HCT116 (cell line): ENCODE measurements at regions not wholly inside any gene's neighbourhood (a gene's known extent, or its start where the extent isn't known, plus 50 kb on each side); places are given as distances from the start of the nearest gene placed in this dataset.

Experiments used
- ATAC-seq: fragments of 200-7000 bp; cut with Tn5 transposase; 2 replicates; pipeline ENCODE4 v1.9.1; 2020; ENCODE audit warnings: mild to moderate bottlenecking, moderate library complexity
- BruUV-seq: library from RNA; stranded (reverse); fragments of 400-500 nt; replicated peaks from 2 replicates; lab custom pipeline; 2021; lab: Mats Ljungman, UMichigan
- CTCF ChIA-PET: fragments of 300-600 bp; sonication (Branson Sonifier 250); formaldehyde crosslinking; loops from one replicate; lab custom pipeline; 2021; ENCODE audit warnings: antibody characterized with exemption; lab: Charles Lee
- POLR2A ChIA-PET: fragments of 300-600, 350-600 bp; sonication (Branson Sonifier 250); formaldehyde crosslinking; loops from one replicate; lab custom pipeline; 2021; ENCODE audit warnings: antibody characterized with exemption; lab: Charles Lee
- RAD21 ChIA-PET, 2 experiments: fragments of 300-600 bp; sonication (Branson Sonifier 250); formaldehyde crosslinking; loops; one replicate each; lab custom pipeline; 2023; ENCODE audit warnings: low total read pairs in 2 of 2; ENCODE audit not compliant: uncharacterized antibody in 2 of 2, unreplicated experiment in 2 of 2, low non-redundant PET in 1 of 2; lab: Charles Lee
- DNase-seq: peaks from one replicate; pipeline ENCODE4 v3.0.0-alpha.2; 2010; ENCODE audit warnings: low read depth, low spot score
- H2AFZ ChIP-seq: fragments of 200-600 bp; shearing (Covaris generic), sonication (generic); 2 replicates; pipeline ENCODE4 v1.6.1; 2017; ENCODE audit warnings: low read depth, mixed run types, mixed read lengths, antibody characterized with exemption, low read length; ENCODE audit not compliant: poor library complexity, severe bottlenecking
- H3K27ac ChIP-seq: 2 replicates; pipeline ENCODE4 v1.5.1; 2012; ENCODE audit warnings: low read depth, low read length
- H3K27me3 ChIP-seq: fragments of 200-600 bp; sonication (generic); 2 replicates; pipeline ENCODE4 v1.6.1; 2016; ENCODE audit warnings: mixed run types, low read length, mixed read lengths; ENCODE audit not compliant: insufficient read depth
- H3K36me3 ChIP-seq, 2 experiments: fragments of 200-500 bp in 1 of 2; fragments of 200-600 bp in 1 of 2; sonication (Bioruptor generic) in 1 of 2; sonication (generic) in 1 of 2; 2 replicates each; pipeline versions ENCODE4 v1.5.1 to v1.6.1; 2014 to 2016; ENCODE audit warnings: low read length in 2 of 2, inconsistent platforms in 1 of 2, mixed read lengths in 1 of 2, mixed run types in 1 of 2; ENCODE audit not compliant: insufficient read depth in 2 of 2, control insufficient read depth in 1 of 2
- H3K4me1 ChIP-seq, 2 experiments: fragments of 200-600 bp in 1 of 2; sonication (generic) in 1 of 2; 2 replicates each; pipeline versions ENCODE4 v1.5.1 to v1.6.1; 2012 to 2017; ENCODE audit warnings: low read length in 2 of 2, inconsistent platforms in 1 of 2, mild to moderate bottlenecking in 1 of 2, mixed read lengths in 1 of 2, mixed run types in 1 of 2, moderate library complexity in 1 of 2; ENCODE audit not compliant: insufficient read depth in 2 of 2, control insufficient read depth in 1 of 2
- H3K4me2 ChIP-seq: fragments of 200-600 bp; sonication (generic); 2 replicates; pipeline ENCODE4 v1.6.1; 2017; ENCODE audit warnings: mixed run types, low read length, mixed read lengths
- H3K4me3 ChIP-seq, 2 experiments: fragments of 200-600 bp in 1 of 2; sonication (generic) in 1 of 2; replicated peaks in 1 of 2; 2 replicates each; pipeline ENCODE4 v1.5.1; 2011 to 2016; ENCODE audit warnings: low read length in 2 of 2, control low read depth in 1 of 2, low read depth in 1 of 2, mild to moderate bottlenecking in 1 of 2, mixed read lengths in 1 of 2, mixed run types in 1 of 2
- H3K79me2 ChIP-seq: fragments of 200-600 bp; sonication (generic); 2 replicates; pipeline ENCODE4 v1.6.1; 2017; ENCODE audit warnings: mild to moderate bottlenecking, mixed run types, low read length, moderate library complexity, mixed read lengths; ENCODE audit not compliant: insufficient read depth
- H3K9ac ChIP-seq: fragments of 200-600 bp; sonication (generic); 2 replicates; pipeline ENCODE4 v1.6.1; 2016; ENCODE audit warnings: low read length, mixed read lengths
- H3K9me2 ChIP-seq: fragments of 200-600 bp; sonication (generic), shearing (Covaris generic); 2 replicates; pipeline ENCODE4 v1.6.1; 2017; ENCODE audit warnings: mixed run types, mild to moderate bottlenecking, moderate library complexity; ENCODE audit not compliant: insufficient read depth
- H3K9me3 ChIP-seq, 2 experiments: fragments of 200-500 bp in 1 of 2; fragments of 200-600 bp in 1 of 2; sonication (Bioruptor generic) in 1 of 2; sonication (generic) in 1 of 2; 2 replicates each; pipeline ENCODE4 v1.6.1; 2014 to 2017; ENCODE audit warnings: low read length in 2 of 2, mixed read lengths in 2 of 2, inconsistent platforms in 1 of 2, low read depth in 1 of 2, mild to moderate bottlenecking in 1 of 2, mixed run types in 1 of 2, moderate library complexity in 1 of 2; ENCODE audit not compliant: control insufficient read depth in 1 of 2, insufficient read depth in 1 of 2
- H4K20me1 ChIP-seq: fragments of 200-600 bp; sonication (generic), shearing (Covaris generic); 2 replicates; pipeline ENCODE4 v1.6.1; 2017; ENCODE audit warnings: mixed run types, mild to moderate bottlenecking, moderate library complexity; ENCODE audit not compliant: insufficient read depth
- CBX3 ChIP-seq: IDR thresholded peaks from 2 replicates; pipeline ENCODE4 v1.6.1; 2012; ENCODE audit warnings: low read depth
- CEBPB ChIP-seq: IDR thresholded peaks from 2 replicates; pipeline ENCODE4 v1.6.1; 2012; ENCODE audit warnings: low read depth
- CTCF ChIP-seq, 3 experiments: fragments of 200-600 bp in 1 of 3; sonication (generic) in 1 of 3; IDR thresholded peaks in 2 of 3; conservative IDR thresholded peaks in 1 of 3; 2 replicates each; pipeline ENCODE4 v1.5.1; 2012 to 2017; ENCODE audit warnings: low read depth in 2 of 3, low read length in 2 of 3, antibody characterized with exemption in 1 of 3, borderline replicate concordance in 1 of 3, control low read depth in 1 of 3, mild to moderate bottlenecking in 1 of 3, mixed read lengths in 1 of 3, mixed run types in 1 of 3, moderate library complexity in 1 of 3; ENCODE audit not compliant: insufficient read depth in 1 of 3
- EGR1 ChIP-seq: IDR thresholded peaks from 2 replicates; pipeline ENCODE4 v1.6.1; 2012; ENCODE audit warnings: low read depth
- ELF1 ChIP-seq: IDR thresholded peaks from 2 replicates; pipeline ENCODE4 v1.6.1; 2012; ENCODE audit warnings: low read depth, borderline replicate concordance
- EZH2 ChIP-seq: fragments of 200-600 bp; sonication (generic); IDR thresholded peaks from 2 replicates; pipeline ENCODE4 v1.6.1; 2017; ENCODE audit warnings: antibody characterized with exemption, mixed run types
- EZH2phosphoT487 ChIP-seq: fragments of 200-600 bp; IDR thresholded peaks from 2 replicates; pipeline ENCODE4 v1.6.1; 2018; ENCODE audit warnings: antibody characterized with exemption, borderline replicate concordance
- FOSL1 ChIP-seq: IDR thresholded peaks from 2 replicates; pipeline ENCODE4 v1.6.1; 2012; ENCODE audit warnings: low read depth
- JUND ChIP-seq: IDR thresholded peaks from 2 replicates; pipeline ENCODE4 v1.6.1; 2012
- POLR2A ChIP-seq: IDR thresholded peaks from 2 replicates; pipeline ENCODE4 v1.7.0; 2011; ENCODE audit warnings: borderline replicate concordance; ENCODE audit not compliant: insufficient read depth, insufficient read length; ENCODE audit errors: extremely low read depth
- RAD21 ChIP-seq: IDR thresholded peaks from 2 replicates; pipeline ENCODE4 v1.6.1; 2012; ENCODE audit warnings: low read depth, mild to moderate bottlenecking
- REST ChIP-seq: IDR thresholded peaks from 2 replicates; pipeline ENCODE4 v1.6.1; 2012; ENCODE audit warnings: low read depth
- SIN3A ChIP-seq: IDR thresholded peaks from 2 replicates; pipeline ENCODE4 v1.6.1; 2012; ENCODE audit warnings: low read depth
- SRF ChIP-seq: IDR thresholded peaks from 2 replicates; pipeline ENCODE4 v1.6.1; 2012; ENCODE audit warnings: low read depth
- TCF7L2 ChIP-seq: IDR thresholded peaks from 2 replicates; pipeline ENCODE4 v1.7.0; 2011; ENCODE audit warnings: borderline replicate concordance, inconsistent platforms; ENCODE audit not compliant: insufficient read depth, insufficient read length; ENCODE audit errors: extremely low read depth
- YY1 ChIP-seq: IDR thresholded peaks from 2 replicates; pipeline ENCODE4 v1.6.1; 2011; ENCODE audit warnings: low read length, low read depth, moderate library complexity, mild to moderate bottlenecking; ENCODE audit not compliant: insufficient replicate concordance; ENCODE audit errors: extremely low read depth
- ZBTB33 ChIP-seq: IDR thresholded peaks from 2 replicates; pipeline ENCODE4 v1.6.1; 2011; ENCODE audit warnings: mild to moderate bottlenecking, low read length, moderate library complexity; ENCODE audit not compliant: insufficient replicate concordance; ENCODE audit errors: extremely low read depth
- ZFX ChIP-seq: fragments of 450-650 bp; IDR thresholded peaks from 2 replicates; pipeline ENCODE4 v1.6.1; 2017
- ZNF274 ChIP-seq: fragments of 200-500 bp; sonication (Bioruptor generic); IDR thresholded peaks from 2 replicates; pipeline ENCODE4 v1.6.1; 2014; ENCODE audit warnings: mild to moderate bottlenecking, low read depth, low read length, inconsistent platforms
- intact Hi-C: fragments of 100-400 bp; cut with micrococcal nuclease; formaldehyde crosslinking; loops from 2 replicates; pipeline ENCODE4 v1.10.0; 2022
- TF ChIP-seq, protein P1 (sequence below): IDR thresholded peaks from 2 replicates; pipeline ENCODE4 v1.6.1; 2012

GRCh38 chr2:219901155-219901554 is 273.7 kb downstream of the SLC4A3 start:
- ATAC-seq: no peak
- Histone ChIP-seq H3K9me3 (no peaks in the 10 kb centered on the region), H3K4me2 (no peak overlapping the region), H3K4me1 (no peaks in the 10 kb centered on the region), H3K9me2 (no peaks in the 10 kb centered on the region), H3K27ac (no peak overlapping the region), H2AFZ (no peak overlapping the region), H3K79me2 (no peaks in the 10 kb centered on the region), H3K27me3 (no peaks in the 10 kb centered on the region), H4K20me1 (no peaks in the 10 kb centered on the region), H3K9ac (no peak overlapping the region), H3K4me3 (no peak overlapping the region), H3K36me3 (peaks cover 0 to 2% of the 10 kb centered on the region in 2 experiments; a peak in 2 of 4 replicates)
- CTCF ChIA-PET: no interaction called here
- intact Hi-C loops: no loop called here
- RAD21 ChIA-PET: no interaction called here
- POLR2A ChIA-PET: no interaction called here
- BruUV-seq: no TSS peak
- DNase-seq: no peak
- TF ChIP-seq FOSL1: no peak
- no peak for TF ChIP-seq EZH2phosphoT487
- TF ChIP-seq YY1: no peak
- TF ChIP-seq CEBPB: no peak
- no peak for TF ChIP-seq POLR2A
- TF ChIP-seq, protein P1, sequence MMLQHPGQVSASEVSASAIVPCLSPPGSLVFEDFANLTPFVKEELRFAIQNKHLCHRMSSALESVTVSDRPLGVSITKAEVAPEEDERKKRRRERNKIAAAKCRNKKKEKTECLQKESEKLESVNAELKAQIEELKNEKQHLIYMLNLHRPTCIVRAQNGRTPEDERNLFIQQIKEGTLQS: no peak
- TF ChIP-seq REST: no peak
- TF ChIP-seq EGR1: no peak
- no peak for TF ChIP-seq JUND
- TF ChIP-seq TCF7L2: no peak
- TF ChIP-seq RAD21: no peak
- TF ChIP-seq ZFX: no peak
- TF ChIP-seq SRF: no peak
- TF ChIP-seq CBX3: no peak
- TF ChIP-seq SIN3A: no peak
- TF ChIP-seq ZNF274: no peak
- no peak for TF ChIP-seq ELF1
- TF ChIP-seq ZBTB33: no peak
- no peak for TF ChIP-seq CTCF (IDR thresholded peaks at IDR 0.05 in 2 of 3, conservative IDR thresholded peaks at IDR 0.05 in 1 of 3; ENCODE audit: borderline replicate concordance in 1 of 3, insufficient read depth in 1 of 3, low read depth in 2 of 3, low read length in 2 of 3)
- TF ChIP-seq EZH2: no peak
